ENCODE measurements at regions not wholly inside any gene's neighbourhood (a gene's known extent, or its start where the extent isn't known, plus 50 kb on each side); places are given as distances from the start of the nearest gene placed in this dataset.
A peak's percentile ranks its signal among the peaks of the same experiment; 100 is the strongest.

DNA sequence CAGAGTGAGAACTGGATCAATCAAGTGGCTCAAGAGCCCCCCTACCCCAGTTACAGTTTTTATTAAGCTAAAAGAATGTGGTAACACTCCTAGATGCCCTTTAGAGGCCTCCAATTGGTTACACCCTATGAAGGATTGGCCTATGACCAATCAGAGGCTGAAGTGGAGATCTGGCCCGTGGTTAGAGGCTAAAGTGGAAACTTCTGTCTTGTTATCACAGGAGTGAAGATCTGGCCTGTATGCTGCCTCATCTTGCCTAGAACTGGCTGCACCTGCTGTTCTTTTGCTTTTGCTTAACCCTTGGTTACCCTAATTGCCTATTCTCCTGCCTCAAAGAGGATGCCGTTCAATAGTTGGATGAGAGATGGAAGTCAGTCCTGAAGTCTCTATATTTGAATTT is 100.1 kb upstream of the MAP2 start (continued):
- TF ChIP-seq HDAC2 (IDR thresholded peaks at IDR 0.05; ENCODE audit: borderline replicate concordance in 1 of 2, low read depth in 2 of 2, low read length in 2 of 2), result no peak
- TF ChIP-seq, protein P1, sequence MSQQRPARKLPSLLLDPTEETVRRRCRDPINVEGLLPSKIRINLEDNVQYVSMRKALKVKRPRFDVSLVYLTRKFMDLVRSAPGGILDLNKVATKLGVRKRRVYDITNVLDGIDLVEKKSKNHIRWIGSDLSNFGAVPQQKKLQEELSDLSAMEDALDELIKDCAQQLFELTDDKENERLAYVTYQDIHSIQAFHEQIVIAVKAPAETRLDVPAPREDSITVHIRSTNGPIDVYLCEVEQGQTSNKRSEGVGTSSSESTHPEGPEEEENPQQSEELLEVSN (IDR thresholded peaks at IDR 0.05), result no peak
- peak; percentile 71; the same call in 1 of the 2 replicates for TF ChIP-seq POLR2AphosphoS5 (IDR thresholded peaks at IDR 0.05; ENCODE audit: low read depth, low read length)
- no peak for TF ChIP-seq JUN (IDR thresholded peaks at IDR 0.05; ENCODE audit: low read depth, low read length)
- TF ChIP-seq GABPA (IDR thresholded peaks at IDR 0.05; ENCODE audit: borderline replicate concordance, insufficient read depth, low read length), result no peak
- no peak for TF ChIP-seq RXRA (IDR thresholded peaks at IDR 0.05; ENCODE audit: insufficient read depth, low read depth, low read length)
- 0 out of 2 replicates have a peak, but pooled peaks have one; percentile 19 for TF ChIP-seq SP1 (IDR thresholded peaks at IDR 0.05; ENCODE audit: low read depth, low read length)
- no peak for TF ChIP-seq CBX8 (IDR thresholded peaks at IDR 0.05; ENCODE audit: borderline replicate concordance, low read depth, low read length)
